Vagina (tissue), 2 donors: ENCODE measurements at regions not wholly inside any gene's neighbourhood (a gene's known extent, or its start where the extent isn't known, plus 50 kb on each side); places are given as distances from the start of the nearest gene placed in this dataset.

Experiments used
- CTCF ChIP-seq, 3 experiments: fragments of 450-650 bp in 2 of 3; fragments of 200-600 bp in 1 of 3; sonication (generic) in 1 of 3; IDR thresholded peaks; one replicate each; pipeline ENCODE4 v1.5.1; 2017 to 2019; ENCODE audit warnings: antibody characterized with exemption in 3 of 3, mild to moderate bottlenecking in 2 of 3, moderate library complexity in 2 of 3
- POLR2A ChIP-seq, 2 donors: fragments of 450-650 bp; IDR thresholded peaks; one replicate each; pipeline ENCODE4 v1.6.1; 2017; ENCODE audit warnings: antibody characterized with exemption in 2 of 2, mild to moderate bottlenecking in 2 of 2, moderate library complexity in 2 of 2
- POLR2AphosphoS5 ChIP-seq, 2 donors: sonication (generic); formaldehyde crosslinking; IDR thresholded peaks; one replicate each; pipeline ENCODE4 v1.9.0; 2017; ENCODE audit warnings: antibody characterized with exemption in 2 of 2, mild to moderate bottlenecking in 2 of 2, low read depth in 1 of 2; ENCODE audit not compliant: insufficient read depth in 1 of 2

- TF ChIP-seq CTCF (IDR thresholded peaks at IDR 0.05) (no peak), POLR2A (IDR thresholded peaks at IDR 0.05) (no peak), POLR2AphosphoS5 (IDR thresholded peaks at IDR 0.05; ENCODE audit: insufficient read depth in 1 of 2, low read depth in 1 of 2) (no peak)
Observed at GRCh38 chr9:117887941-117888340, 183.7 kb downstream of the TLR4 start.
